GM12891 (cell line): ENCODE measurements at regions not wholly inside any gene's neighbourhood (a gene's known extent, or its start where the extent isn't known, plus 50 kb on each side); places are given as distances from the start of the nearest gene placed in this dataset.

Source experiments
- DNase-seq: peaks from one replicate; pipeline ENCODE4 v3.0.0; 2011; ENCODE audit warnings: low spot score; ENCODE audit not compliant: insufficient read length
- FAIRE-seq: peaks from 2 replicates; lab custom pipeline; 2011; peaks lifted over from hg19 to GRCh38; lab: Jason Lieb, UNC
- PAX5 ChIP-seq: IDR thresholded peaks from 2 replicates; pipeline ENCODE4 v1.6.1; 2011; ENCODE audit warnings: low read length, moderate library complexity, mild to moderate bottlenecking; ENCODE audit not compliant: insufficient read depth, severe bottlenecking
- POLR2A ChIP-seq: IDR thresholded peaks from 2 replicates; pipeline ENCODE4 v1.6.1; 2011; ENCODE audit warnings: low read depth, low read length, control low read depth
- POLR2AphosphoS5 ChIP-seq: IDR thresholded peaks from 2 replicates; pipeline ENCODE4 v1.6.1; 2011; ENCODE audit warnings: low read depth, low read length, control low read depth
- POU2F2 ChIP-seq: IDR thresholded peaks from 2 replicates; pipeline ENCODE4 v1.6.1; 2011; ENCODE audit warnings: low read depth, mild to moderate bottlenecking, control low read depth, low read length, moderate library complexity
- SPI1 ChIP-seq: IDR thresholded peaks from 2 replicates; pipeline ENCODE4 v1.6.1; 2011; ENCODE audit warnings: low read depth, low read length, control low read depth
- TAF1 ChIP-seq: IDR thresholded peaks from 2 replicates; pipeline ENCODE4 v1.6.1; 2011; ENCODE audit warnings: low read depth, low read length, control low read depth

- TF ChIP-seq PAX5, result no peak
- TF ChIP-seq POLR2A, result no peak
- no peak for TF ChIP-seq SPI1
- TF ChIP-seq POLR2AphosphoS5, result no peak
- no peak for TF ChIP-seq POU2F2
- no peak for TF ChIP-seq TAF1
- DNase-seq, result no peak
- FAIRE-seq, result no peak
Measured at GRCh38 chr12:105569886-105570285, 239.4 kb downstream of the C12orf75 start.

GRCh38 chr12:105570944-105571343 lies 240.5 kb downstream of the C12orf75 start:
- no peak for DNase-seq
- TF ChIP-seq POLR2A (no peak), POU2F2 (no peak), TAF1 (no peak), POLR2AphosphoS5 (no peak), SPI1 (no peak), PAX5 (no peak)
- no peak for FAIRE-seq

GRCh38 chr12:105573574-105573973 lies 243.1 kb downstream of the C12orf75 start:
- no peak for DNase-seq
- FAIRE-seq, result no peak
- TF ChIP-seq POU2F2 (no peak), PAX5 (no peak), TAF1 (no peak), POLR2A (no peak), SPI1 (no peak), POLR2AphosphoS5 (no peak)

- FAIRE-seq, result no peak
- TF ChIP-seq PAX5, result no peak
- no peak for TF ChIP-seq TAF1
- no peak for TF ChIP-seq POLR2AphosphoS5
- no peak for TF ChIP-seq POU2F2
- no peak for TF ChIP-seq POLR2A
- TF ChIP-seq SPI1, result no peak
- no peak for DNase-seq
Measured at GRCh38 chr12:105574056-105574715, 243.7 kb downstream of the C12orf75 start.

GRCh38 chr12:105575235-105575634 lies 244.7 kb downstream of the C12orf75 start:
- no peak for TF ChIP-seq POLR2A
- TF ChIP-seq PAX5, result no peak
- TF ChIP-seq SPI1, result no peak
- no peak for TF ChIP-seq POLR2AphosphoS5
- no peak for TF ChIP-seq POU2F2
- TF ChIP-seq TAF1, result no peak
- DNase-seq (no peak), FAIRE-seq (no peak)

- FAIRE-seq (no peak), DNase-seq (no peak)
- no peak for TF ChIP-seq TAF1
- TF ChIP-seq POU2F2, result no peak
- no peak for TF ChIP-seq POLR2AphosphoS5
- TF ChIP-seq SPI1, result no peak
- no peak for TF ChIP-seq POLR2A
- TF ChIP-seq PAX5, result no peak
Measured at GRCh38 chr12:105576261-105576660, 245.8 kb downstream of the C12orf75 start.

GRCh38 chr12:105580821-105581352 lies 250.4 kb downstream of the C12orf75 start:
- no peak for TF ChIP-seq SPI1
- no peak for DNase-seq
- FAIRE-seq, result no peak

- TF ChIP-seq POLR2A (no peak), SPI1 (no peak), POLR2AphosphoS5 (no peak), POU2F2 (no peak), TAF1 (no peak), PAX5 (no peak)
- DNase-seq (no peak), FAIRE-seq (no peak)
Measured at GRCh38 chr12:105581420-105581819, 250.9 kb downstream of the C12orf75 start.

GRCh38 chr12:105585107-105585506 lies 254.6 kb downstream of the C12orf75 start:
- no peak for FAIRE-seq
- no peak for DNase-seq
- no peak for TF ChIP-seq POU2F2
- no peak for TF ChIP-seq POLR2AphosphoS5
- no peak for TF ChIP-seq PAX5
- TF ChIP-seq TAF1, result no peak
- TF ChIP-seq POLR2A, result no peak
- no peak for TF ChIP-seq SPI1

- no peak for TF ChIP-seq POLR2A
- no peak for TF ChIP-seq PAX5
- TF ChIP-seq POU2F2, result no peak
- FAIRE-seq (no peak), DNase-seq (no peak)
Measured at GRCh38 chr12:105587237-105587636, 256.7 kb downstream of the C12orf75 start.
